ENCODE measurements at regions not wholly inside any gene's neighbourhood (a gene's known extent, or its start where the extent isn't known, plus 50 kb on each side); places are given as distances from the start of the nearest gene placed in this dataset.

- DNase-seq (ENCODE audit: low spot score), result no peak
Observed at GRCh38 chr11:17157761-17158160, 50.0 kb downstream of the PIK3C2A start.

- DNase-seq (ENCODE audit: low spot score), result no peak
Observed at GRCh38 chr11:17156283-17156682, 51.5 kb downstream of the PIK3C2A start.

GRCh38 chr11:17154409-17155159 lies 53.2 kb downstream of the PIK3C2A start:
- no peak for DNase-seq (ENCODE audit: low spot score)

- DNase-seq (ENCODE audit: low spot score), result no peak
Observed at GRCh38 chr11:17153757-17154156, 54.0 kb downstream of the PIK3C2A start.

GRCh38 chr11:17152306-17152705 lies 55.5 kb downstream of the PIK3C2A start:
- DNase-seq (ENCODE audit: low spot score), result no peak

- peak; percentile 27 for DNase-seq (ENCODE audit: low spot score)
Observed at GRCh38 chr11:17150521-17150920, 57.3 kb downstream of the PIK3C2A start.

- no peak for DNase-seq (ENCODE audit: low spot score)
Observed at GRCh38 chr11:17148536-17148935, 59.2 kb downstream of the PIK3C2A start.

GRCh38 chr11:17145972-17146371 lies 61.8 kb downstream of the PIK3C2A start:
- no peak for DNase-seq (ENCODE audit: low spot score)

- DNase-seq (ENCODE audit: low spot score), result no peak
Observed at GRCh38 chr11:17142450-17142849, 65.0 kb upstream of the RPS13 start.

- no peak for DNase-seq (ENCODE audit: low spot score)
Observed at GRCh38 chr11:17141156-17141555, 63.7 kb upstream of the RPS13 start.

GRCh38 chr11:17138562-17138961 lies 61.1 kb upstream of the RPS13 start:
- DNase-seq (ENCODE audit: low spot score), result no peak

- no peak for DNase-seq (ENCODE audit: low spot score)
Observed at GRCh38 chr11:17135916-17136683, 58.6 kb upstream of the RPS13 start.

GRCh38 chr11:17132654-17133053 lies 55.2 kb upstream of the RPS13 start:
- no peak for DNase-seq (ENCODE audit: low spot score)

GRCh38 chr11:17129003-17129402 lies 51.5 kb upstream of the RPS13 start:
- DNase-seq (ENCODE audit: low spot score), result no peak

All from globus pallidus (tissue), 1 donor.